Activated CD4-positive, alpha-beta memory T cell treated with anti-CD3 and anti-CD28 coated beads, Interleukin-2, amount 10 ng/mL, durations not matched to agents 7 days and 5 days (primary cell): ENCODE measurements at regions not wholly inside any gene's neighbourhood (a gene's known extent, or its start where the extent isn't known, plus 50 kb on each side); places are given as distances from the start of the nearest gene placed in this dataset.
"Not testable (repeated sequence)": the region's sequence is repeated elsewhere in the genome, so short reads cannot be mapped to it uniquely, and the experiment has no call there.

Source experiments
- CTCF ChIA-PET: fragments of 350-600 bp; sonication (Branson Sonifier 250); formaldehyde crosslinking; loops from one replicate; lab custom pipeline; 2021; ENCODE audit warnings: antibody characterized with exemption, inconsistent platforms; lab: Charles Lee
- POLR2A ChIA-PET: fragments of 350-600 bp; sonication (Branson Sonifier 250); formaldehyde crosslinking; loops from one replicate; lab custom pipeline; 2021; ENCODE audit warnings: antibody characterized with exemption; lab: Charles Lee
- DNase-seq: peaks from one replicate; pipeline ENCODE4 v3.0.0-alpha.2; 2020
- H3K27ac Mint-ChIP-seq: one replicate; pipeline ENCODE4 v1.8.0; 2021; ENCODE audit warnings: mild to moderate bottlenecking, mixed read lengths
- H3K27me3 Mint-ChIP-seq: one replicate; pipeline ENCODE4 v1.8.0; 2021; ENCODE audit warnings: mixed read lengths
- H3K36me3 Mint-ChIP-seq: one replicate; pipeline ENCODE4 v1.8.0; 2021; ENCODE audit warnings: low read depth, mixed read lengths
- H3K4me1 Mint-ChIP-seq: one replicate; pipeline ENCODE4 v1.8.0; 2021; ENCODE audit warnings: mixed read lengths
- H3K4me3 Mint-ChIP-seq: one replicate; pipeline ENCODE4 v1.8.0; 2021; ENCODE audit warnings: mild to moderate bottlenecking, mixed read lengths
- H3K9me3 Mint-ChIP-seq: one replicate; pipeline ENCODE4 v1.8.0; 2021; ENCODE audit warnings: mixed read lengths

DNA sequence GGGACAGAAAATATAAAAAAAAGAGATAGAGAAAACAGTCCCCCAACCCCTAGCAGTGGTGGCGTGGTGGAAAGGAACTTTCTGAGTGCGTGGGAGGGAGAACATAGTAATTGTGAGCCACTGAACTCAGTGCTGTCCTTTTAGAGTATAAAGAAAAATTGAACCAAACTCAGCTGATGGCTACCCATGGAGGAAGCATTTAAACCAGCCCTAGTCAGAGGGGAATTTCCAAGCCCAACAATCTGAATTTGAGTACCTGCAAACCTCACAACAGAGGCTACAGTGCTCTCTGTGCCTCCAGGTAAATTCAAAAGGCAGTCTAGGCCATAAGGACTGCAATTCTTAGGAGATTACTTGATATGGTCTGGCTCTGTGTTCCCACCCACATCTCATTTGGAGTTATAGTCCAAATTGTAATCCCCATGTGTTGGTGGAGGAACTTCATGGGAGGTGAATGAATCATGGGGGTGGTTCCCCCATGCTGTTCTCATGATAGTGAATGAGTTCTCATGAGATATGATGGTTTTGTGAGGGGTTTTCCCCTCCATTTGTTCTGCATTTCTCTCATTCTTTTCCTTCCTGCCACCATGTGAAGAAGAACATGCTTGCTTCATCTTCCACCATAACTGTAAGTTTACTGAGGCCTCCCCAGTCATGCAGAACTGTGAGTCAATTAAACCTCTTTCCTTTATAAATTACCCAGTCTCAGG, 687.8 kb downstream of the FAM181B start:
- H3K4me3 Mint-ChIP-seq: no peak overlapping the region
- H3K27ac Mint-ChIP-seq: no peak overlapping the region
- H3K36me3 Mint-ChIP-seq: no peaks in the 10 kb centered on the region
- no peaks in the 10 kb centered on the region for H3K27me3 Mint-ChIP-seq
- H3K4me1 Mint-ChIP-seq: no peaks in the 10 kb centered on the region
- POLR2A ChIA-PET: no interaction called here
- DNase-seq: no peak
- peaks cover 10% of the 10 kb centered on the region for H3K9me3 Mint-ChIP-seq
- CTCF ChIA-PET: no interaction called here

GRCh38 chr11:82043316-82043715, 690.3 kb downstream of the FAM181B start:
- DNase-seq: no peak
- Mint-ChIP-seq H3K9me3 (peaks cover 10% of the 10 kb centered on the region), H3K4me3 (no peak overlapping the region), H3K27me3 (no peaks in the 10 kb centered on the region), H3K27ac (no peak overlapping the region), H3K36me3 (no peaks in the 10 kb centered on the region), H3K4me1 (no peaks in the 10 kb centered on the region)
- ChIA-PET CTCF (no interaction called here), POLR2A (no interaction called here)

- ChIA-PET CTCF (no interaction called here), POLR2A (no interaction called here)
- no peak overlapping the region for H3K4me3 Mint-ChIP-seq
- H3K27me3 Mint-ChIP-seq: no peaks in the 10 kb centered on the region
- no peaks in the 10 kb centered on the region for H3K4me1 Mint-ChIP-seq
- H3K27ac Mint-ChIP-seq: no peak overlapping the region
- H3K9me3 Mint-ChIP-seq: peaks cover 6% of the 10 kb centered on the region
- DNase-seq: no peak
- H3K36me3 Mint-ChIP-seq: no peaks in the 10 kb centered on the region
Measured at GRCh38 chr11:82041764-82042163, 691.9 kb downstream of the FAM181B start.

GRCh38 chr11:82038154-82038553, 695.5 kb downstream of the FAM181B start:
- Mint-ChIP-seq H3K4me1 (no peaks in the 10 kb centered on the region), H3K27me3 (no peaks in the 10 kb centered on the region), H3K27ac (no peak overlapping the region), H3K9me3 (no peaks in the 10 kb centered on the region), H3K4me3 (no peak overlapping the region), H3K36me3 (no peaks in the 10 kb centered on the region)
- DNase-seq: no peak
- ChIA-PET POLR2A (no interaction called here), CTCF (no interaction called here)

DNA sequence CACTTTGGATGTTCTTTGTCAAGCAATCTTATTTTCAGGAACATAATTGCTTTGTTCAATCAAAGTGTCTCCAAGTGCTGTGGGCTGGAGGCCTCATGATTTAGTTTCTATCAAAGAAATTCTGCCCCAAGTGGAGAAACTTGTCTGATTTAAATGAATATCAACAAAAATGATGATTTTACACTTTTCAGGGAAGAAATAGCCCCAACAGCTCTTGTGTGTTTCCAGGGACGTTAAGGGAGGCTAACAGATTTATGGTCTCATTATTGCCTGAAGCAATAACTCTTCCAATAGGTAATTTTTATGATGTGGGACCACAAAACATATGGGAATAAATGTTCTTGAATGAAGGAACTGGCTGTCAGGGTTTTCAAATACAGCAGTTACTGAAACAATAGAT, 699.1 kb downstream of the FAM181B start:
- no peak overlapping the region for H3K4me3 Mint-ChIP-seq
- H3K27ac Mint-ChIP-seq: no peak overlapping the region
- peaks cover 2% of the 10 kb centered on the region for H3K27me3 Mint-ChIP-seq
- no peaks in the 10 kb centered on the region for H3K9me3 Mint-ChIP-seq
- ChIA-PET CTCF (no interaction called here), POLR2A (no interaction called here)
- no peaks in the 10 kb centered on the region for H3K36me3 Mint-ChIP-seq
- no peak for DNase-seq
- H3K4me1 Mint-ChIP-seq: no peaks in the 10 kb centered on the region

DNA sequence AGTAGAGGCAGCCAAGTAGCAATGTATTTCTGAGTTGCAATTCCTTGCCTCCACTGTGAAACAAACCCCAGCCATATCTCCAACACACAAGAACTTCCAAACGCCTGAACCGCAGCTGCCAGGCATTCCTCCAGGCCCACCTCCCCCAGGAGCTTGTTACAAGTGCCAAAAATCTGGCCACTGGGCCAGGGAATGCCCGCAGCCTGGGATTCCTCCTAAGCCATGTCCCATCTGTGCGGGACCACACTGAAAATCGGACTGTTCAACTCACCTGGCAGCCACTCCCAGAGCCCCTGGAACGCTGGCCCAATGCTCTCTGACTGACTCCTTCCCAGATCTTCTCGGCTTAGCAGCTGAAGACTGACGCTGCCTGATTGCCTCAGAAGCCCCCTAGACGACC, 706.3 kb downstream of the FAM181B start:
- H3K36me3 Mint-ChIP-seq, POLR2A ChIA-PET, H3K4me3 Mint-ChIP-seq, H3K27me3 Mint-ChIP-seq, CTCF ChIA-PET, H3K4me1 Mint-ChIP-seq, H3K27ac Mint-ChIP-seq, H3K9me3 Mint-ChIP-seq, DNase-seq: not testable (repeated sequence)

DNA sequence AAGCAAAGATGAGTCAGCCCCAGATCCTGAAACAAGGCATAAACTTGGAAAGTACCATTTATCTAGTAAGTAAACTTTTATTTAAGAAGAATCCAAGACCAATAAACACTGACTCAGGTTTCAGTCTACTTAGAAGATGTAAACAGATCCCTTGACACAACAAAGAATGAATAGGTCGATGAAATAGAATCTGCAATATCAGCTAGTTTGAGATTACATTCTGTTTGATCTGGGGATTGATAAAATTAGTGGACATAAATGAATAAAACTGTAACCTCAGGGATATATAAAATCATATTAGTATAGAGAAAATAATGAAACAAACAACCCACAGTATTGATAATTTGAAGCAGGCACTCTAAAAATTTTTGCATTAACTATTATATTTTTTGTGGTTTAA, 708.9 kb downstream of the FAM181B start:
- Mint-ChIP-seq H3K36me3 (no peaks in the 10 kb centered on the region), H3K27ac (no peak overlapping the region), H3K9me3 (no peaks in the 10 kb centered on the region), H3K4me1 (no peaks in the 10 kb centered on the region), H3K4me3 (no peak overlapping the region), H3K27me3 (no peaks in the 10 kb centered on the region)
- ChIA-PET CTCF (no interaction called here), POLR2A (no interaction called here)
- no peak for DNase-seq

- ChIA-PET POLR2A (no interaction called here), CTCF (no interaction called here)
- no peak for DNase-seq
- no peak overlapping the region for H3K27ac Mint-ChIP-seq
- no peak overlapping the region for H3K4me3 Mint-ChIP-seq
- H3K4me1 Mint-ChIP-seq: no peaks in the 10 kb centered on the region
- H3K9me3 Mint-ChIP-seq: no peaks in the 10 kb centered on the region
- no peaks in the 10 kb centered on the region for H3K36me3 Mint-ChIP-seq
- H3K27me3 Mint-ChIP-seq: peaks cover 1% of the 10 kb centered on the region
Measured at GRCh38 chr11:82012276-82012675, 721.4 kb downstream of the FAM181B start.

GRCh38 chr11:82009133-82009532, 724.5 kb downstream of the FAM181B start:
- Mint-ChIP-seq H3K27ac (no peak overlapping the region), H3K9me3 (no peaks in the 10 kb centered on the region), H3K36me3 (no peaks in the 10 kb centered on the region), H3K4me1 (peaks cover 9% of the 10 kb centered on the region), H3K27me3 (peaks cover 1% of the 10 kb centered on the region), H3K4me3 (no peak overlapping the region)
- CTCF ChIA-PET: no interaction called here
- POLR2A ChIA-PET: no interaction called here
- no peak for DNase-seq

GRCh38 chr11:82007521-82007920, 726.1 kb downstream of the FAM181B start:
- no peak for DNase-seq
- no peak overlapping the region for H3K27ac Mint-ChIP-seq
- ChIA-PET CTCF (no interaction called here), POLR2A (no interaction called here)
- peaks cover 1% of the 10 kb centered on the region for H3K27me3 Mint-ChIP-seq
- no peaks in the 10 kb centered on the region for H3K9me3 Mint-ChIP-seq
- H3K4me3 Mint-ChIP-seq: no peak overlapping the region
- H3K4me1 Mint-ChIP-seq: peaks cover 12% of the 10 kb centered on the region
- H3K36me3 Mint-ChIP-seq: no peaks in the 10 kb centered on the region

DNA sequence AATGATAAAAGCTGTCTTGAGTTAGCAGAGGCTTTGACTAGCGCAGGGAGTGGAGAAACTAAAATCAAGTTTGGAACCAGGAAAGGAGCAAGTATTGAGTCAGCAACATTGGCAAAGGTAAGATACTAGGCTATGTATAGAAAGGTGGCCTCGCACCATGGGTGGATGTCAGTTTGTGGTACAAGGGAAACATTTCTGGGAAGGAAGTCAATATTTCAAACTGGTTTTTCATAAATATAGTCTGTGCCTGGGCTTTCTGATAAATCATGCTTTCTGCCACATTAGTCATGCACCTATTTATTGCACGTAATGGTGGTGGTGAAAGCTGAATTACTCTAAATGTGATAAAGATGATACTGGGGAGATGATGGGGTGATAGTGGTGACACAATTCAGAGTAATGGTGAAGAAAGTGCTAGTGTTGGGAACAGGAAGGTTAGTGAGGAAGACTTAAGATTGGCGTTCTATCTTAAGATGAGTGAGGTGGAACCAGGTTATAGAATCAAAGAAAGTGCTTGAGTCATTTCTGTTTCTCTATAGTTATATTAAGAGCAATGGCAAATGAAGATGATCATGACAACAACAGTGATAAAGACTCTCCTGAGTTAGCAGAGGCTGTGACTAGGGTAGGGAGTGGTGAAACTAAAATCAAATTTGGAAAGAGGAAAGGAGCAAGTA, 729.0 kb downstream of the FAM181B start:
- H3K4me3 Mint-ChIP-seq: no peak overlapping the region
- H3K27ac Mint-ChIP-seq: no peak overlapping the region
- POLR2A ChIA-PET: no interaction called here

DNA sequence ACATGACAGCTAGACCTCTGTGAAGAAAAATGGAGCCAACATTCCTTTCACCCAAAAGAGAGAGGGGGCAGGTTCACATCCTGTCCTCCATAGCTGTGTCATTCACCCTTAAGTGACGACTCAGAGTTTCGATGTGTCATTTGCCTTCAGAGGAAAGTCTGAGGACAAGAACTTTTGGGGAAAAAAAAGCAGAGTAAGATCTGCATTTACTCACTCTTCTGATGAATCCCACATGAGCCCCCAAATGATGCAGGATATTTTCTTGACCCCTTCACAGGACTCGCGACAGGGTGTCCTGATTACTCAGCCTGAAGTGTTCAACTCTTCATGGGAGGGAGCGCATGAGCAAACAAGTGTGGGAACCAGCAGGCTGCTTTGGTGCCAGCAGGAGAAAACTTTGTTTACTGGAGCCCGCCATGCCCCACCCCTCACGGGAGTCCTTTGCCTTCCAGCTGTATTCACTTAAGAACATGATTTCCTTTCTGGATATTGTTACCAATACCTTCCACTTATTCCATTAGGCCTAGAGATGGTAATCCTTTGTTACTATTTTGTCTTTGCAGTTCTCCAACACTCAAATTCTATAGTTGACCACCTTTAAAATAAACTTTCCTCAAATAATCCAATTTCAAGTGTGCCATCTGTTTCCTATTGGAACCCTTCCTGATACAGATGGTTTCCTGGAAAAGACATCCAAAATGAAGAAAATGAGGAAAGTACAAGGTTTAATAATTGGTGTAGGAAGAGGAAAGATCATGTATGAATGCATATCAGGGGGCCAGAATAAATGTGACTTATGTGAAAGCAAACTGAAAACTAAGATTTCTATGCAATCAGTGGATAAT, 729.8 kb downstream of the FAM181B start:
- Mint-ChIP-seq H3K36me3 (no peaks in the 10 kb centered on the region), H3K4me3 (no peak overlapping the region), H3K27ac (no peak overlapping the region), H3K9me3 (no peaks in the 10 kb centered on the region), H3K4me1 (peaks cover 12% of the 10 kb centered on the region), H3K27me3 (no peaks in the 10 kb centered on the region)
- ChIA-PET CTCF (no interaction called here), POLR2A (no interaction called here)
- no peak for DNase-seq

More for the DNA sequence above, 729.0 kb downstream of the FAM181B start:
- Mint-ChIP-seq H3K9me3 (no peaks in the 10 kb centered on the region), H3K36me3 (no peaks in the 10 kb centered on the region), H3K27me3 (no peaks in the 10 kb centered on the region), H3K4me1 (peaks cover 12% of the 10 kb centered on the region)
- CTCF ChIA-PET: no interaction called here
- DNase-seq: no peak

DNA sequence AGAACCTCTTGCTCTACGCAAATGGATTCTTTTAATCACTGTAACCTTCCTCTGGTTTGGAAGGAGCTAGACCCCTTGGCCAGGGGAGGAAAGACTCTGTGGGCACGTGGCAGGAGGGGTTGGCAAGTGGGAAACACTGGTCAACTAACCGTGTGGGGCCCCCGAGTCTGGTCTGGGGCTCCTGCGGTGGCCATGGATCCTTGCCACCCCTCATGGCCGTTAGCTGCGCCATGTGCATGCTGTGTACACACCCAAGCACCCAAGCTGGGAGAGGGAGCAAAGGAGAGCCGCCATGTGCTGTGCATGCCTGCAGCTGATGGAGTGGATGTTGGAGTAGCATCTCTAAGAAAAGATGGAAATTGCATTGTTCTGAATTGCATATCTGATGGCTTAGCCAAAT, 730.6 kb downstream of the FAM181B start:
- ChIA-PET POLR2A (no interaction called here), CTCF (no interaction called here)
- no peaks in the 10 kb centered on the region for H3K36me3 Mint-ChIP-seq
- no peak overlapping the region for H3K27ac Mint-ChIP-seq
- no peak for DNase-seq
- no peaks in the 10 kb centered on the region for H3K9me3 Mint-ChIP-seq
- H3K4me1 Mint-ChIP-seq: peaks cover 12% of the 10 kb centered on the region
- no peak overlapping the region for H3K4me3 Mint-ChIP-seq
- no peaks in the 10 kb centered on the region for H3K27me3 Mint-ChIP-seq
